ENCODE measurements at regions not wholly inside any gene's neighbourhood (a gene's known extent, or its start where the extent isn't known, plus 50 kb on each side); places are given as distances from the start of the nearest gene placed in this dataset.

DNA sequence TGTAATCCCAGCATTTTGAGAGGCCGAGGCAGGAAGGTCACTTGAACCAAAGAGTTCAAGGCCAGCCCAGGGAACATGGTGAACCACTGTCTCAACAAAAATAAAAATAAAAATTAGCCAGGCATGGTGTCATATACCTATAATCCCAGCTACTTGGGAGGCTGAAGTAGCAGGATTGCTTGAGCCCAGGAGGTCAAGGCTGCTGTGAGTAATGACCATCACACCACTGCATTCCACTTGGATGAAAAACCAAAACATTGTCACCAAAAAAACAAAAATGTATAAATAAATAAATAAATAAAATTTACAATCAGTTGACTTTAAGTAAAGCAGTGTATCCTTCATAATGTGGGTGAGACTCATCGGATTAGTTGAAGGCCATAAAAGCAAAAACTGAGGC is 541.4 kb downstream of the CSNK1G3 start:
- TF ChIP-seq, protein P1, sequence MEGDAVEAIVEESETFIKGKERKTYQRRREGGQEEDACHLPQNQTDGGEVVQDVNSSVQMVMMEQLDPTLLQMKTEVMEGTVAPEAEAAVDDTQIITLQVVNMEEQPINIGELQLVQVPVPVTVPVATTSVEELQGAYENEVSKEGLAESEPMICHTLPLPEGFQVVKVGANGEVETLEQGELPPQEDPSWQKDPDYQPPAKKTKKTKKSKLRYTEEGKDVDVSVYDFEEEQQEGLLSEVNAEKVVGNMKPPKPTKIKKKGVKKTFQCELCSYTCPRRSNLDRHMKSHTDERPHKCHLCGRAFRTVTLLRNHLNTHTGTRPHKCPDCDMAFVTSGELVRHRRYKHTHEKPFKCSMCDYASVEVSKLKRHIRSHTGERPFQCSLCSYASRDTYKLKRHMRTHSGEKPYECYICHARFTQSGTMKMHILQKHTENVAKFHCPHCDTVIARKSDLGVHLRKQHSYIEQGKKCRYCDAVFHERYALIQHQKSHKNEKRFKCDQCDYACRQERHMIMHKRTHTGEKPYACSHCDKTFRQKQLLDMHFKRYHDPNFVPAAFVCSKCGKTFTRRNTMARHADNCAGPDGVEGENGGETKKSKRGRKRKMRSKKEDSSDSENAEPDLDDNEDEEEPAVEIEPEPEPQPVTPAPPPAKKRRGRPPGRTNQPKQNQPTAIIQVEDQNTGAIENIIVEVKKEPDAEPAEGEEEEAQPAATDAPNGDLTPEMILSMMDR (IDR thresholded peaks at IDR 0.05) = no peak
- TF ChIP-seq POLR2A (IDR thresholded peaks at IDR 0.05) = no peak
- TF ChIP-seq EP300 (IDR thresholded peaks at IDR 0.05) = no peak
- TF ChIP-seq POLR2AphosphoS5 (IDR thresholded peaks at IDR 0.05) = no peak
